HEK293 (cell line): ENCODE measurements at regions not wholly inside any gene's neighbourhood (a gene's known extent, or its start where the extent isn't known, plus 50 kb on each side); places are given as distances from the start of the nearest gene placed in this dataset.

Experiments
- KLF9 ChIP-seq: fragments of 450-650 bp; formaldehyde crosslinking; IDR thresholded peaks from 2 replicates; pipeline ENCODE4 v1.5.1; 2016; ENCODE audit warnings: missing biosample characterization, missing genetic modification characterization, low read depth
- MEIS1 ChIP-seq: sonication (generic); formaldehyde crosslinking; IDR thresholded peaks from 2 replicates; pipeline ENCODE4 v1.8.1; 2022; ENCODE audit warnings: missing genetic modification reagents, mild to moderate bottlenecking, borderline replicate concordance
- MYNN ChIP-seq: fragments of 450-650 bp; formaldehyde crosslinking; IDR thresholded peaks from 2 replicates; pipeline ENCODE4 v1.5.1; 2016; ENCODE audit warnings: missing biosample characterization, missing genetic modification characterization, borderline replicate concordance
- ZNF239 ChIP-seq: fragments of 450-650 bp; formaldehyde crosslinking; IDR thresholded peaks from 2 replicates; pipeline ENCODE4 v1.5.1; 2016; ENCODE audit warnings: missing biosample characterization, missing genetic modification characterization
- ZNF24 ChIP-seq: fragments of 450-650 bp; formaldehyde crosslinking; IDR thresholded peaks from 2 replicates; pipeline ENCODE4 v1.5.1; 2016; ENCODE audit warnings: missing biosample characterization, missing genetic modification characterization
- ZNF416 ChIP-seq: fragments of 450-650 bp; formaldehyde crosslinking; IDR thresholded peaks from 2 replicates; pipeline ENCODE4 v1.5.1; 2016; ENCODE audit warnings: missing biosample characterization, missing genetic modification characterization
- ZNF658 ChIP-seq: fragments of 450-650 bp; formaldehyde crosslinking; IDR thresholded peaks from 2 replicates; pipeline ENCODE4; 2016; ENCODE audit warnings: missing biosample characterization, missing genetic modification characterization
- ZNF707 ChIP-seq: fragments of 450-650 bp; formaldehyde crosslinking; IDR thresholded peaks from 2 replicates; pipeline ENCODE4 v1.5.1; 2016; ENCODE audit warnings: missing biosample characterization, missing genetic modification characterization
- TF ChIP-seq, protein P1 (sequence below): fragments of 450-650 bp; formaldehyde crosslinking; IDR thresholded peaks from 2 replicates; pipeline ENCODE4 v1.5.1; 2016; ENCODE audit warnings: missing biosample characterization, missing genetic modification characterization
- TF ChIP-seq, protein P2 (sequence below): fragments of 450-650 bp; formaldehyde crosslinking; IDR thresholded peaks from 2 replicates; pipeline ENCODE4 v1.5.1; 2016; ENCODE audit warnings: missing biosample characterization, missing genetic modification characterization
- TF ChIP-seq, protein P3 (sequence below): fragments of 450-650 bp; formaldehyde crosslinking; optimal IDR thresholded peaks from 2 replicates; pipeline ENCODE3; 2016; ENCODE audit warnings: missing biosample characterization, mild to moderate bottlenecking, missing genetic modification characterization

DNA sequence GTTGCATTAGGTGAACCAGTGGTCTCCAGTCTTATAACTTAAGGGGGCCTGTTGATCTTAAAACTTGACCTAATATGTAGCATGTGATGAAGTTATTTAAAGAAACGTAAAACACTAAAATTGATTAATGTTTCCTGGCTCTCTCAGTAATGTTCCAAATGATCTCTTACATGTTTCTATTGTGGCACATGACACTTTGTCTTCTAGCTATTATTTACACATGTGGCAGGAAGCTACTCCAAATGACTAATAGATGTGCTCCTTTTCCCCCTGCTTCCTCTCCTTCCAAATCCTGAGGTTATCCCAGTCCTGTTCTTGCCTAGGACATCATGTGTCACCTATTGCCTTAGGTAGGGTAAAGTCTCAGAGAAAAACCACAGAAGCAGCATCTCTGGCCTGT is 89.4 kb downstream of the FAS start:
- TF ChIP-seq, protein P1, sequence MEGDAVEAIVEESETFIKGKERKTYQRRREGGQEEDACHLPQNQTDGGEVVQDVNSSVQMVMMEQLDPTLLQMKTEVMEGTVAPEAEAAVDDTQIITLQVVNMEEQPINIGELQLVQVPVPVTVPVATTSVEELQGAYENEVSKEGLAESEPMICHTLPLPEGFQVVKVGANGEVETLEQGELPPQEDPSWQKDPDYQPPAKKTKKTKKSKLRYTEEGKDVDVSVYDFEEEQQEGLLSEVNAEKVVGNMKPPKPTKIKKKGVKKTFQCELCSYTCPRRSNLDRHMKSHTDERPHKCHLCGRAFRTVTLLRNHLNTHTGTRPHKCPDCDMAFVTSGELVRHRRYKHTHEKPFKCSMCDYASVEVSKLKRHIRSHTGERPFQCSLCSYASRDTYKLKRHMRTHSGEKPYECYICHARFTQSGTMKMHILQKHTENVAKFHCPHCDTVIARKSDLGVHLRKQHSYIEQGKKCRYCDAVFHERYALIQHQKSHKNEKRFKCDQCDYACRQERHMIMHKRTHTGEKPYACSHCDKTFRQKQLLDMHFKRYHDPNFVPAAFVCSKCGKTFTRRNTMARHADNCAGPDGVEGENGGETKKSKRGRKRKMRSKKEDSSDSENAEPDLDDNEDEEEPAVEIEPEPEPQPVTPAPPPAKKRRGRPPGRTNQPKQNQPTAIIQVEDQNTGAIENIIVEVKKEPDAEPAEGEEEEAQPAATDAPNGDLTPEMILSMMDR (tag by site-specific recombination), result no peak
- no peak for TF ChIP-seq MYNN (tag by site-specific recombination)
- TF ChIP-seq ZNF707 (tag by site-specific recombination), result no peak
- TF ChIP-seq ZNF24 (tag by site-specific recombination), result no peak
- TF ChIP-seq ZNF416 (tag by site-specific recombination), result no peak
- no peak for TF ChIP-seq KLF9 (tag by site-specific recombination)
- TF ChIP-seq ZNF239 (tag by site-specific recombination), result no peak
- no peak for TF ChIP-seq MEIS1 (CRISPR knock-in tag)
- TF ChIP-seq, protein P2, sequence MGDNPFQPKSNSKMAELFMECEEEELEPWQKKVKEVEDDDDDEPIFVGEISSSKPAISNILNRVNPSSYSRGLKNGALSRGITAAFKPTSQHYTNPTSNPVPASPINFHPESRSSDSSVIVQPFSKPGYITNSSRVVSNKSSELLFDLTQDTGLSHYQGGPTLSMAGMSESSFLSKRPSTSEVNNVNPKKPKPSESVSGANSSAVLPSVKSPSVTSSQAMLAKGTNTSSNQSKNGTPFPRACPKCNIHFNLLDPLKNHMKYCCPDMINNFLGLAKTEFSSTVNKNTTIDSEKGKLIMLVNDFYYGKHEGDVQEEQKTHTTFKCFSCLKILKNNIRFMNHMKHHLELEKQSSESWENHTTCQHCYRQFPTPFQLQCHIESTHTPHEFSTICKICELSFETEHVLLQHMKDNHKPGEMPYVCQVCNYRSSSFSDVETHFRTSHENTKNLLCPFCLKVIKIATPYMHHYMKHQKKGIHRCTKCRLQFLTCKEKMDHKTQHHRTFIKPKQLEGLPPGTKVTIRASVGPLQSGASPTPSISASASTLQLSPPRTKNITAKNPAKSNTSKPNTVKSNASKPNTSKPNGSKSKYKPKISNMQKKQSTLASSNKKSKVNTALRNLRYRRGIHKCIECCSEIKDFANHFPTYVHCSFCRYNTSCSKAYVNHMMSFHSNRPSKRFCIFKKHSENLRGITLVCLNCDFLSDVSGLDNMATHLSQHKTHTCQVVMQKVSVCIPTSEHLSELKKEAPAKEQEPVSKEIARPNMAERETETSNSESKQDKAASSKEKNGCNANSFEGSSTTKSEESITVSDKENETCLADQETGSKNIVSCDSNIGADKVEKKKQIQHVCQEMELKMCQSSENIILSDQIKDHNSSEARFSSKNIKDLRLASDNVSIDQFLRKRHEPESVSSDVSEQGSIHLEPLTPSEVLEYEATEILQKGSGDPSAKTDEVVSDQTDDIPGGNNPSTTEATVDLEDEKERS (tag by site-specific recombination), result no peak
- TF ChIP-seq, protein P3, sequence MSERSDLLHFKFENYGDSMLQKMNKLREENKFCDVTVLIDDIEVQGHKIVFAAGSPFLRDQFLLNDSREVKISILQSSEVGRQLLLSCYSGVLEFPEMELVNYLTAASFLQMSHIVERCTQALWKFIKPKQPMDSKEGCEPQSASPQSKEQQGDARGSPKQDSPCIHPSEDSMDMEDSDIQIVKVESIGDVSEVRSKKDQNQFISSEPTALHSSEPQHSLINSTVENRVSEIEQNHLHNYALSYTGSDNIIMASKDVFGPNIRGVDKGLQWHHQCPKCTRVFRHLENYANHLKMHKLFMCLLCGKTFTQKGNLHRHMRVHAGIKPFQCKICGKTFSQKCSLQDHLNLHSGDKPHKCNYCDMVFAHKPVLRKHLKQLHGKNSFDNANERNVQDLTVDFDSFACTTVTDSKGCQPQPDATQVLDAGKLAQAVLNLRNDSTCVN (tag by site-specific recombination), result no peak
- no peak for TF ChIP-seq ZNF658 (tag by site-specific recombination)
